Choroid plexus epithelial cell (primary cell): ENCODE measurements at regions not wholly inside any gene's neighbourhood (a gene's known extent, or its start where the extent isn't known, plus 50 kb on each side); places are given as distances from the start of the nearest gene placed in this dataset.

Experiments
- DNase-seq: peaks from one replicate; pipeline ENCODE4 v3.0.0-alpha.2; 2010; ENCODE audit warnings: low read depth
- H3K4me3 ChIP-seq: 2 replicates; pipeline ENCODE4 v1.5.1; 2011; ENCODE audit warnings: low read depth, mild to moderate bottlenecking, control low read depth, low read length, moderate library complexity
- CTCF ChIP-seq: conservative IDR thresholded peaks from 2 replicates; pipeline ENCODE4 v1.5.1; 2011; ENCODE audit warnings: low read depth, mild to moderate bottlenecking, control low read depth, inconsistent platforms, low read length, moderate library complexity

- peak; percentile 63 for DNase-seq
- TF ChIP-seq CTCF = no peak
- H3K4me3 ChIP-seq = no peak overlapping the region
Measured at GRCh38 chr5:28750251-28750650, 1711.9 kb upstream of the CDH9 start.

- no peak for TF ChIP-seq CTCF
- DNase-seq = peak; percentile 23
Measured at GRCh38 chr5:28748446-28748845, 1710.1 kb upstream of the CDH9 start.

GRCh38 chr5:28743716-28744110, 1705.3 kb upstream of the CDH9 start:
- no peak for TF ChIP-seq CTCF
- no peak overlapping the region for H3K4me3 ChIP-seq
- DNase-seq = no peak

More at GRCh38 chr5:28748446-28748845, 1710.1 kb upstream of the CDH9 start:
- no peak overlapping the region for H3K4me3 ChIP-seq

GRCh38 chr5:28743025-28743715, 1704.8 kb upstream of the CDH9 start:
- DNase-seq = peak; percentile 67
- no peak for TF ChIP-seq CTCF
- no peak overlapping the region for H3K4me3 ChIP-seq

GRCh38 chr5:28737682-28738081, 1699.3 kb upstream of the CDH9 start:
- no peak for TF ChIP-seq CTCF
- H3K4me3 ChIP-seq = no peak overlapping the region
- no peak for DNase-seq

- TF ChIP-seq CTCF = no peak
Measured at GRCh38 chr5:28737222-28737621, 1698.8 kb upstream of the CDH9 start.

GRCh38 chr5:28734396-28734795, 1696.0 kb upstream of the CDH9 start:
- no peak overlapping the region for H3K4me3 ChIP-seq
- peak; percentile 49 for TF ChIP-seq CTCF
- peak; percentile 71 for DNase-seq

More at GRCh38 chr5:28737222-28737621, 1698.8 kb upstream of the CDH9 start:
- no peak overlapping the region for H3K4me3 ChIP-seq
- no peak for DNase-seq
